ENCODE measurements at regions not wholly inside any gene's neighbourhood (a gene's known extent, or its start where the extent isn't known, plus 50 kb on each side); places are given as distances from the start of the nearest gene placed in this dataset.
"Not testable (repeated sequence)": the region's sequence is repeated elsewhere in the genome, so short reads cannot be mapped to it uniquely, and the experiment has no call there.

DNA sequence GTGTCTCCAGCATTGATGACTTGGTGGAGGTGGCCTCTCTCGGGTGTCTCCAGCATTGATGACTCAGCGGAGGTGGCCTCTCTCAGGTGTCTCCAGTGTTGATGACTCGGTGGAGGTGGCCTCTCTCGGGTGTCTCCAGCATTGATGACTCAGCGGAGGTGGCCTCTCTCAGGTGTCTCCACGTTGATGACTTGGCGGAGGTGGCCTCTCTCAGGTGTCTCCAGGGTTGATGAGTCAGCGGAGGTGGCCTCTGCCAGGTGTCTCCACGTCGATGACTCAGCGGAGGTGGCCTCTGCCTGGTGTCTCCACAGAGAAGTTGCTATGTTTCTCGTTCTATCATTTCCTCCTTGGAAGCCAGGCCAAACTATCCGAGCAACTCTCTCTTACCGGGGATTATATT is 87.7 kb downstream of the ASMT start:
- TF ChIP-seq POLR2A (IDR thresholded peaks at IDR 0.05; ENCODE audit: control extremely low read depth in 1 of 2, low read depth in 2 of 2, low read length in 2 of 2); TEAD4 (IDR thresholded peaks at IDR 0.05; ENCODE audit: low read depth, low read length): not testable (repeated sequence)

Measured in H1 (cell line).